ENCODE measurements at regions not wholly inside any gene's neighbourhood (a gene's known extent, or its start where the extent isn't known, plus 50 kb on each side); places are given as distances from the start of the nearest gene placed in this dataset.

DNA sequence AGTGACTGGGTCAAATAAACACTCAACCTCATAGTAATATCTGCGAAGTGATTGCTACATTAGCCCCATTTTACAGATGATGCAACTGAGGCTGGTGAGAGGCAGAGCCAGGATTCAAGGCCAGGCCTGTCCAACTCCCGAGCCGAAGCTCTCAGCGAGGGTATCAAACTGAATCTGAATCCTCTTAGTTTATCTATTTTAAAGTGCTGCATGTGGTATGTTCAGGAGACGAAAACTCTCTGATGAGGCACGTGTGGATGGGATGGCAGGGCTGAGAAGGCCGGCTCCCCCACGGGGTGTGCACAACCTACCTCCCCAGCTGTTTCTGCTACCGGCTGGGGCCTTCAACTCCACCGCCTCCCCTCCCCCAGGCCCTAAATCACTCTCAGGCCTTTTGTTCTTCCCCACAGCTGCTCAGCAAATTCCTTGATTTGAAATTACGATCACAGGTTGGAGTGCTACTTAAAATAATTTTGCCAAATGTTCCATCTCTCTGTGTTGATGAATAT, 171.8 kb downstream of the TOMM20 start:
- Histone ChIP-seq H3K4me3 (ENCODE audit: control insufficient read depth in 2 of 3, extremely low read depth in 1 of 3, insufficient read depth in 2 of 3, low read depth in 1 of 3, low read length in 3 of 3) (no peak overlapping the region), H3K9me3 (ENCODE audit: control insufficient read depth, low read depth, low read length) (no peaks in the 10 kb centered on the region), H3K9me1 (ENCODE audit: control insufficient read depth, extremely low read depth, insufficient read depth, low read length) (no peaks in the 10 kb centered on the region), H3K27ac (ENCODE audit: control insufficient read depth, insufficient read depth, low read length) (no peak overlapping the region), H3K4me2 (ENCODE audit: control insufficient read depth, extremely low read depth, insufficient read depth, low read depth, low read length) (no peak overlapping the region), H3K36me3 (ENCODE audit: control insufficient read depth in 2 of 2, extremely low read depth in 1 of 2, insufficient read depth in 2 of 2, low read length in 2 of 2) (no peaks in the 10 kb centered on the region), H3K79me2 (ENCODE audit: control insufficient read depth, insufficient read depth, low read length) (no peaks in the 10 kb centered on the region), H3K4me1 (ENCODE audit: control insufficient read depth, extremely low read depth, insufficient read depth, low read length) (peaks cover 8% of the 10 kb centered on the region), H3K9ac (ENCODE audit: control insufficient read depth, extremely low read depth, insufficient read depth, low read length) (no peak overlapping the region), H3K27me3 (ENCODE audit: control insufficient read depth, extremely low read depth, insufficient read depth, low read length) (no peaks in the 10 kb centered on the region), H2AFZ (ENCODE audit: control insufficient read depth, low read length) (no peak overlapping the region), H4K20me1 (ENCODE audit: control insufficient read depth, extremely low read depth, insufficient read depth, low read length) (no peaks in the 10 kb centered on the region)
- FAIRE-seq (no peak), DNase-seq (ENCODE audit: low read depth, low spot score) (no peak)
- TF ChIP-seq, protein P1, sequence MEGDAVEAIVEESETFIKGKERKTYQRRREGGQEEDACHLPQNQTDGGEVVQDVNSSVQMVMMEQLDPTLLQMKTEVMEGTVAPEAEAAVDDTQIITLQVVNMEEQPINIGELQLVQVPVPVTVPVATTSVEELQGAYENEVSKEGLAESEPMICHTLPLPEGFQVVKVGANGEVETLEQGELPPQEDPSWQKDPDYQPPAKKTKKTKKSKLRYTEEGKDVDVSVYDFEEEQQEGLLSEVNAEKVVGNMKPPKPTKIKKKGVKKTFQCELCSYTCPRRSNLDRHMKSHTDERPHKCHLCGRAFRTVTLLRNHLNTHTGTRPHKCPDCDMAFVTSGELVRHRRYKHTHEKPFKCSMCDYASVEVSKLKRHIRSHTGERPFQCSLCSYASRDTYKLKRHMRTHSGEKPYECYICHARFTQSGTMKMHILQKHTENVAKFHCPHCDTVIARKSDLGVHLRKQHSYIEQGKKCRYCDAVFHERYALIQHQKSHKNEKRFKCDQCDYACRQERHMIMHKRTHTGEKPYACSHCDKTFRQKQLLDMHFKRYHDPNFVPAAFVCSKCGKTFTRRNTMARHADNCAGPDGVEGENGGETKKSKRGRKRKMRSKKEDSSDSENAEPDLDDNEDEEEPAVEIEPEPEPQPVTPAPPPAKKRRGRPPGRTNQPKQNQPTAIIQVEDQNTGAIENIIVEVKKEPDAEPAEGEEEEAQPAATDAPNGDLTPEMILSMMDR (optimal IDR thresholded peaks at IDR 0.05 in 1 of 3, IDR thresholded peaks at IDR 0.05 in 1 of 3, conservative IDR thresholded peaks at IDR 0.05 in 1 of 3; ENCODE audit: extremely low read depth in 1 of 3, insufficient read depth in 2 of 3, low read length in 3 of 3): no peak
- TF ChIP-seq EZH2 (IDR thresholded peaks at IDR 0.05; ENCODE audit: low read length): no peak
- dilution Hi-C loops (cut with MboI; ENCODE audit: extremely low pct_ligation_motif_present, low sequenced_read_pairs): no loop called here

DNA sequence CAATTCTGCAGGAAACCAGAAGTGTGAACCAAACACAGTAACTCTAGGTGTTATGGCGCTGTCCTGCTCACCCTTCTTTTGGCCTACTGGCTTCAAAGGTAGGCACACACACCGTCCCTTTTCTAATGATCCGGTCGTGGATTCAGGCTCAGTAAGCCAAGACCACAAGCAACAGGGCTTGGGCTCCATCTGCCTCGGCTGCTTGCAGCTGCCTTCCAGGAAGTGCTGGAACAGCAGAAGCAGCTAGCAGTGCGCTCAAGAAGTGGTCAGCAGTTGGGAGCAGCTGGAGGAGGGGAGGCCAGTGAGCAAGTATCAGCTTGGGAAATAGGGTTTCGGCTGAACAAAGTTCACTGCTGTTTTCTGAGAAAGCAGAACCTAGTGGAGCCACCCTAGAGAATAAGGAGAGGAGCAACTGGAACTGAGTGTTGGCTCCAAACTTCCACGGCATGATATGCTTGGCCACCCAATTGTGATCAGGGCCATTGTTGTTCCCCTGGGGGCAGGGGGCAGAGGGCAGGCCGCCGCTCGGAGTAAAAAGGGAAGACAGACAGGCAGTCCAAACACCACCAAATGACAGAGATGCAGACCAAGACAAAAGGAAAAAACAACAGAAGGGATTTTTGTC, 173.4 kb downstream of the TOMM20 start:
- Histone ChIP-seq H3K9ac (ENCODE audit: control insufficient read depth, extremely low read depth, insufficient read depth, low read length) (no peak overlapping the region), H3K4me2 (ENCODE audit: control insufficient read depth, extremely low read depth, insufficient read depth, low read depth, low read length) (no peak overlapping the region), H3K27ac (ENCODE audit: control insufficient read depth, insufficient read depth, low read length) (no peak overlapping the region), H3K4me3 (ENCODE audit: control insufficient read depth in 2 of 3, extremely low read depth in 1 of 3, insufficient read depth in 2 of 3, low read depth in 1 of 3, low read length in 3 of 3) (no peak overlapping the region), H3K9me3 (ENCODE audit: control insufficient read depth, low read depth, low read length) (no peaks in the 10 kb centered on the region), H3K4me1 (ENCODE audit: control insufficient read depth, extremely low read depth, insufficient read depth, low read length) (peaks cover 16% of the 10 kb centered on the region), H2AFZ (ENCODE audit: control insufficient read depth, low read length) (no peak overlapping the region), H3K27me3 (ENCODE audit: control insufficient read depth, extremely low read depth, insufficient read depth, low read length) (no peaks in the 10 kb centered on the region), H3K79me2 (ENCODE audit: control insufficient read depth, insufficient read depth, low read length) (no peaks in the 10 kb centered on the region), H3K9me1 (ENCODE audit: control insufficient read depth, extremely low read depth, insufficient read depth, low read length) (no peaks in the 10 kb centered on the region), H3K36me3 (ENCODE audit: control insufficient read depth in 2 of 2, extremely low read depth in 1 of 2, insufficient read depth in 2 of 2, low read length in 2 of 2) (no peaks in the 10 kb centered on the region), H4K20me1 (ENCODE audit: control insufficient read depth, extremely low read depth, insufficient read depth, low read length) (no peaks in the 10 kb centered on the region)
- no peak for TF ChIP-seq EZH2 (IDR thresholded peaks at IDR 0.05; ENCODE audit: low read length)
- TF ChIP-seq, protein P1 (optimal IDR thresholded peaks at IDR 0.05 in 1 of 3, IDR thresholded peaks at IDR 0.05 in 1 of 3, conservative IDR thresholded peaks at IDR 0.05 in 1 of 3; ENCODE audit: extremely low read depth in 1 of 3, insufficient read depth in 2 of 3, low read length in 3 of 3): no peak
- dilution Hi-C loops (cut with MboI; ENCODE audit: extremely low pct_ligation_motif_present, low sequenced_read_pairs): no loop called here
- DNase-seq (ENCODE audit: low read depth, low spot score): no peak
- FAIRE-seq: no peak
